ENCODE measurements at regions not wholly inside any gene's neighbourhood (a gene's known extent, or its start where the extent isn't known, plus 50 kb on each side); places are given as distances from the start of the nearest gene placed in this dataset.

- intact Hi-C loops (cut with micrococcal nuclease): no loop called here
- Histone ChIP-seq H3K4me1 (ENCODE audit: control insufficient read depth, insufficient read depth, low read length) (no peaks in the 10 kb centered on the region), H4K5ac (ENCODE audit: low read depth, low read length) (no peak overlapping the region), H3K9me1 (ENCODE audit: insufficient read depth, low read length) (no peaks in the 10 kb centered on the region), H2AK5ac (ENCODE audit: low read depth, low read length) (no peak overlapping the region), H2BK15ac (ENCODE audit: low read depth, low read length) (no peak overlapping the region), H3K36me3 (ENCODE audit: control insufficient read depth, insufficient read depth, low read length) (no peaks in the 10 kb centered on the region), H3K23ac (ENCODE audit: low read depth, low read length) (no peak overlapping the region), H4K91ac (ENCODE audit: insufficient read depth, low read depth, low read length) (no peak overlapping the region), H4K20me1 (ENCODE audit: insufficient read depth, low read length) (no peaks in the 10 kb centered on the region), H2BK5ac (ENCODE audit: low read depth, low read length, poor library complexity, severe bottlenecking) (no peak overlapping the region), H2AFZ (replicated peaks; ENCODE audit: low read length, poor library complexity) (no peak overlapping the region), H3K14ac (replicated peaks; ENCODE audit: low read depth, low read length) (no peak overlapping the region), H3K79me1 (ENCODE audit: low read depth in 1 of 2, low read length in 2 of 2) (no peaks in the 10 kb centered on the region), H2AK9ac (replicated peaks; ENCODE audit: low read depth, low read length, poor library complexity) (no peak overlapping the region), H3K56ac (ENCODE audit: extremely low read depth, insufficient read depth, low read length) (no peak overlapping the region), H3K27me3 (ENCODE audit: control insufficient read depth, insufficient read depth, low read length) (no peaks in the 10 kb centered on the region), H3K18ac (ENCODE audit: low read depth, low read length) (no peak overlapping the region), H3K27ac (ENCODE audit: insufficient read depth, low read length) (no peak overlapping the region), H3K4me2 (ENCODE audit: low read depth, low read length) (no peak overlapping the region), H3K4ac (ENCODE audit: low read depth, low read length) (no peak overlapping the region), H3K9ac (ENCODE audit: low read depth, low read length) (no peak overlapping the region), H2BK20ac (ENCODE audit: low read depth, low read length) (no peak overlapping the region), H4K8ac (ENCODE audit: low read depth in 2 of 2, low read length in 2 of 2) (no peak overlapping the region), H3K9me3 (ENCODE audit: control insufficient read depth, insufficient read depth, low read length) (peaks cover 16% of the 10 kb centered on the region), H3K4me3 (ENCODE audit: insufficient read depth, low read depth, low read length) (no peak overlapping the region), H2BK120ac (ENCODE audit: low read depth, low read length) (no peak overlapping the region)
- in situ Hi-C loops (cut with MboI; ENCODE audit: low sequenced_read_pairs): no loop called here
- TF ChIP-seq, protein P1, sequence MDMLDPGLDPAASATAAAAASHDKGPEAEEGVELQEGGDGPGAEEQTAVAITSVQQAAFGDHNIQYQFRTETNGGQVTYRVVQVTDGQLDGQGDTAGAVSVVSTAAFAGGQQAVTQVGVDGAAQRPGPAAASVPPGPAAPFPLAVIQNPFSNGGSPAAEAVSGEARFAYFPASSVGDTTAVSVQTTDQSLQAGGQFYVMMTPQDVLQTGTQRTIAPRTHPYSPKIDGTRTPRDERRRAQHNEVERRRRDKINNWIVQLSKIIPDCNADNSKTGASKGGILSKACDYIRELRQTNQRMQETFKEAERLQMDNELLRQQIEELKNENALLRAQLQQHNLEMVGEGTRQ (IDR thresholded peaks at IDR 0.05; ENCODE audit: low read depth, low read length): no peak
- TF ChIP-seq POLR2A (IDR thresholded peaks at IDR 0.05; ENCODE audit: low read depth, low read length) (no peak), RFX5 (IDR thresholded peaks at IDR 0.05; ENCODE audit: low read depth, low read length) (no peak), MAZ (IDR thresholded peaks at IDR 0.05; ENCODE audit: borderline replicate concordance, low read depth, low read length) (no peak), BHLHE40 (IDR thresholded peaks at IDR 0.05; ENCODE audit: low read depth, low read length) (no peak), CHD1 (IDR thresholded peaks at IDR 0.05; ENCODE audit: low read depth, low read length) (no peak)
- TF ChIP-seq, protein P2, sequence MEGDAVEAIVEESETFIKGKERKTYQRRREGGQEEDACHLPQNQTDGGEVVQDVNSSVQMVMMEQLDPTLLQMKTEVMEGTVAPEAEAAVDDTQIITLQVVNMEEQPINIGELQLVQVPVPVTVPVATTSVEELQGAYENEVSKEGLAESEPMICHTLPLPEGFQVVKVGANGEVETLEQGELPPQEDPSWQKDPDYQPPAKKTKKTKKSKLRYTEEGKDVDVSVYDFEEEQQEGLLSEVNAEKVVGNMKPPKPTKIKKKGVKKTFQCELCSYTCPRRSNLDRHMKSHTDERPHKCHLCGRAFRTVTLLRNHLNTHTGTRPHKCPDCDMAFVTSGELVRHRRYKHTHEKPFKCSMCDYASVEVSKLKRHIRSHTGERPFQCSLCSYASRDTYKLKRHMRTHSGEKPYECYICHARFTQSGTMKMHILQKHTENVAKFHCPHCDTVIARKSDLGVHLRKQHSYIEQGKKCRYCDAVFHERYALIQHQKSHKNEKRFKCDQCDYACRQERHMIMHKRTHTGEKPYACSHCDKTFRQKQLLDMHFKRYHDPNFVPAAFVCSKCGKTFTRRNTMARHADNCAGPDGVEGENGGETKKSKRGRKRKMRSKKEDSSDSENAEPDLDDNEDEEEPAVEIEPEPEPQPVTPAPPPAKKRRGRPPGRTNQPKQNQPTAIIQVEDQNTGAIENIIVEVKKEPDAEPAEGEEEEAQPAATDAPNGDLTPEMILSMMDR (conservative IDR thresholded peaks at IDR 0.05; ENCODE audit: low read depth, low read length): no peak
- ChIA-PET CTCF (no interaction called here), POLR2A (ENCODE audit: unreplicated experiment) (no interaction called here)
- 77% methylated on average over 5 of the region's 8 CpGs; no CpG with 5 or more reads in 1 of the 2 experiments for WGBS, 2 experiments (ENCODE audit: extremely low coverage in 2 of 2, insufficient read length in 1 of 2)
- ATAC-seq (ENCODE audit: low read depth) (no peak), DNase-seq (no peak)
- BruUV-seq (replicated peaks): no TSS peak
- dilution Hi-C loops (cut with HindIII; ENCODE audit: low sequenced_read_pairs, unreplicated experiment): no loop called here
Measured at GRCh38 chr10:2867788-2868299, 199.5 kb upstream of the PFKP start.
